GM12891 (cell line): ENCODE measurements at regions not wholly inside any gene's neighbourhood (a gene's known extent, or its start where the extent isn't known, plus 50 kb on each side); places are given as distances from the start of the nearest gene placed in this dataset.

Experiments used
- PAX5 ChIP-seq: IDR thresholded peaks from 2 replicates; pipeline ENCODE4 v1.6.1; 2011; ENCODE audit warnings: low read length, moderate library complexity, mild to moderate bottlenecking; ENCODE audit not compliant: insufficient read depth, severe bottlenecking
- POLR2A ChIP-seq: IDR thresholded peaks from 2 replicates; pipeline ENCODE4 v1.6.1; 2011; ENCODE audit warnings: low read depth, low read length, control low read depth
- POLR2AphosphoS5 ChIP-seq: IDR thresholded peaks from 2 replicates; pipeline ENCODE4 v1.6.1; 2011; ENCODE audit warnings: low read depth, low read length, control low read depth
- POU2F2 ChIP-seq: IDR thresholded peaks from 2 replicates; pipeline ENCODE4 v1.6.1; 2011; ENCODE audit warnings: low read depth, mild to moderate bottlenecking, control low read depth, low read length, moderate library complexity
- TAF1 ChIP-seq: IDR thresholded peaks from 2 replicates; pipeline ENCODE4 v1.6.1; 2011; ENCODE audit warnings: low read depth, low read length, control low read depth

DNA sequence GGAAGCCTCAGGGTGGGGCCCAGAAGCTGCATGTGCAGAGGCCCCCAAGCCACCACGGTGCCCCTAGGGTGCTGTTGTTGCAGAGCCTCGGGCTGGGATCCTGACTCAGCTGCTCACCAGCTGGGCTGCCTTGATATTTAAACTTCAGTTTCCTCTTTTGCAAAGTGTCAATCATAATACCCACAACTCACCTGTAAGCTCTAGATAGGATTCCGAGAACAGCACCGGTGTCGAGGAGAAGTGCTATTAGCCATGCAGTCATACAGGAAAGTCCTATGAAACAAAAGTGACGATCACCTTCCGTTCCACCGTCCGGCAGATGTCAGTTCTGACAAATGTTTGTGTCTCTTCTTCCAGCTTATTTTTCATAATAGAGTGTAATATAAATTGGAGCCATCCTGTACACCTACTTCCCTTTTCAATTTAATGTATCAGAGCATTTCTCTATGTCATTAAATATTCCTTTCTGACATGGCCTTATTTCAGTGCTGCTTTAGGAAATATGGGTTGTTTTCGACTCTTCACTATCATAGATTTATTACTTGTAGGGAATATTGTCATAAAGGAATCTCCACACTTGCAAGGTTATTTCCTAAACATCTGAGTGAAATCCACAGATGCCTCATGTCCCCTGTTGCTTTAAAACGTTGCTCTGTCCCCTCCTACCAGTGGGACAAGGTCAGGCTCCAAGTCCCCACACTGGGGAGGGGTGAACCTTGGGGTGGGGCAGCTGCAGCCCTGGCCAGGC is 100.8 kb downstream of the SIK1 start:
- TF ChIP-seq POLR2A (no peak), POLR2AphosphoS5 (no peak), POU2F2 (no peak), TAF1 (no peak), PAX5 (no peak)
